GM12875 (cell line): ENCODE measurements at regions not wholly inside any gene's neighbourhood (a gene's known extent, or its start where the extent isn't known, plus 50 kb on each side); places are given as distances from the start of the nearest gene placed in this dataset.

Source experiments
- H3K4me3 ChIP-seq: one replicate; pipeline ENCODE4 v1.5.1; 2011; ENCODE audit warnings: low read depth, low read length, control low read depth
- TF ChIP-seq, protein P1 (sequence below): IDR thresholded peaks from 2 replicates; pipeline ENCODE4 v1.5.1; 2011; ENCODE audit warnings: low read depth, mild to moderate bottlenecking, control low read depth, inconsistent platforms, low read length, moderate library complexity, borderline replicate concordance; ENCODE audit not compliant: insufficient read depth

DNA sequence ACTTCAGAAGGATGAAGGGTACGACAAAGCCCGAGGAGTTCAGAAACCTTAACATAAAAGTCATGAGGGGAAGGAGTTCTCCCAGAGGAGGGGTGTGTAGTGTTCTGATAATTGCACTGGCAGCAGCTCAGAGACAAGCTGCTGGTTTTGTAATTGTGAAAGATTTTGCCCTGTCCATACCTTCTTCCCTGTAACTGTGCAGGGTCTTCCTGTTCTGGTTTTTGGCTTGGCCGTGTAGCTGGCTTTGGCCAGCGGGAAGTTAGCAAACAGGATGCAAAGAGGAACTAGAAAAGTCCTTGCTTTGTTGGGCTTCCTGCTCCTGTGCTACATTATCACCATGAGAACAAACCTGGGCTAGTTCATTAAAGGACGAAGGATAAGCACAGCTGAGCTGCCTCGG lies 160.8 kb downstream of the LPIN1 start:
- H3K4me3 ChIP-seq = no peak overlapping the region
- TF ChIP-seq, protein P1, sequence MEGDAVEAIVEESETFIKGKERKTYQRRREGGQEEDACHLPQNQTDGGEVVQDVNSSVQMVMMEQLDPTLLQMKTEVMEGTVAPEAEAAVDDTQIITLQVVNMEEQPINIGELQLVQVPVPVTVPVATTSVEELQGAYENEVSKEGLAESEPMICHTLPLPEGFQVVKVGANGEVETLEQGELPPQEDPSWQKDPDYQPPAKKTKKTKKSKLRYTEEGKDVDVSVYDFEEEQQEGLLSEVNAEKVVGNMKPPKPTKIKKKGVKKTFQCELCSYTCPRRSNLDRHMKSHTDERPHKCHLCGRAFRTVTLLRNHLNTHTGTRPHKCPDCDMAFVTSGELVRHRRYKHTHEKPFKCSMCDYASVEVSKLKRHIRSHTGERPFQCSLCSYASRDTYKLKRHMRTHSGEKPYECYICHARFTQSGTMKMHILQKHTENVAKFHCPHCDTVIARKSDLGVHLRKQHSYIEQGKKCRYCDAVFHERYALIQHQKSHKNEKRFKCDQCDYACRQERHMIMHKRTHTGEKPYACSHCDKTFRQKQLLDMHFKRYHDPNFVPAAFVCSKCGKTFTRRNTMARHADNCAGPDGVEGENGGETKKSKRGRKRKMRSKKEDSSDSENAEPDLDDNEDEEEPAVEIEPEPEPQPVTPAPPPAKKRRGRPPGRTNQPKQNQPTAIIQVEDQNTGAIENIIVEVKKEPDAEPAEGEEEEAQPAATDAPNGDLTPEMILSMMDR = no peak

- H3K4me3 ChIP-seq = no peak overlapping the region
- TF ChIP-seq, protein P1 = no peak
These were observed 164.5 kb downstream of the LPIN1 start for GRCh38 chr2:11910971-11911370.

DNA sequence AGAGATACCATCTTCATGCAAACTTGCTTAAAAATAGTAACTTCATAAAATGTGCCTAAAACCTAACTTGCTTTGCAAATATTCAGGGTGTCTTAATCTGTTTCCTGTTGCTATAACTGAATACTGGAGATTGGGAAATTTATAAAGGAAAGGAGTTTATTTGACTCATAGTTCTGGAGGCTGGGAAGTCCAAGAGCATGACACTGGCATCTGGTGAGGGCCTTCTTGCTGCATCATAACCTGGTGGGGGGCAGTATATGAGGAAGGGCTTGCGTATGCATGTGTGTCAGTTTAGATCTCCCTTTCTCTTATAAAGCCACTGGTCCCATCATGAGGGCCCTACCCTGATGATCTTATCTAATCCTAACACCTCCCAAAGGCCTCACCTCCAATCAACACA lies 166.5 kb downstream of the LPIN1 start:
- H3K4me3 ChIP-seq = no peak overlapping the region
- TF ChIP-seq, protein P1 = no peak

DNA sequence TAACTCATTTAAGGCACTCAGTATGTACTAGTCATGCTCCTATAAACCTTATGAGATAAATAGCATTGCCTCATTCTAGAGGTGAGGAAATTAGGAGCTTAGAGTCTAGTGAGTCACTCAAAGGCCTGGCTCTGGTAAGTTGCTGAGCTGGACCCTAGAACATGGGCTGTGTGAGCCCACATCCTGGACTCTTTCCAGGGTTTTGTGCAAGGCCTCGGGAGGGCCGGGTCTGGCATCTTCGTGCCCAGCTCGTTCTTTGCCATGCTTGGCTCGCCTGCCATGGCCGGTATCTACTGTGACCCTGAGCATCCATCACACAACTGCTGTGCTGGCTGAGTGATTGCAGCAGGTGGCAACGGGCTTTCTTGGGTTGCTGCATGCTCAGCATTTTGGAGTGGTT lies 168.0 kb downstream of the LPIN1 start:
- no peak overlapping the region for H3K4me3 ChIP-seq
- TF ChIP-seq, protein P1 = no peak

DNA sequence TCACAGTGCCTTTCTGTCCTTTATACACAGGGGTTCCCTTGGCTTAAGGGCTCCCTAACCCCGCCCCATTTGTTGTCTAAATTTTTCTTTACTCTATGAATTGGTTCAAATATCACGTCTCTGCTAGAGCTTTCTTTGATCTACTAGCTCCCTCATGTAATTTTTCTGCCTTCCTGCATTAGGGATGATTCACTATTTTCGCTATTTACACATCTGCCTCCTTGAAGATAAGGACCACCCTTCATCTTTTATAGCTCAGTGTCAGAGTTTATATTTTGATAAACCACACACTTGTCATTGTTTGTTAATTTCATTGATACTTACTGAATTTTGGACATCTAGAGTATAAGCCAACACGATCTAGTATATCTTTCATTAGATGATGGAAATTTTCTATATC lies 169.2 kb downstream of the LPIN1 start:
- no peak overlapping the region for H3K4me3 ChIP-seq
- TF ChIP-seq, protein P1 = no peak

DNA sequence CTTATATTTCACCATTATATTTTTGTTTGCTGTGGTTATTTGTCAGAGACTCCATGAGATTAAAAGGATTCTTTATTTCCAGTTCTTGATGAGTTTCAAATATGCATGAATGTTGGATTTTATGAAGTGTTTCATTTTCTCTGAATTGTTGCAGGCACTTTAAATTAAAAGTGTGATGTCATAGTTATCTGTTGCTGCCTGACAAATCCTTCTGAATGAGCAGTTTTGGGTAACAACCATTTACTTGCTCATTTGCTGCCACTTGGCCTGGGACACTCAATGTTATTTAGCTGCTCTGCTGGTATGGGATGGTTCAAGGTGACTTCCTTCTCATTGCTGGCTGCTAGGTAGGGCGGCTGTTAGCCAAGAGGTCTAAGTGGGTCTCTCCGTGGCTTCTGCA lies 173.5 kb downstream of the LPIN1 start:
- TF ChIP-seq, protein P1 = no peak
- H3K4me3 ChIP-seq = no peak overlapping the region

- TF ChIP-seq, protein P1 = no peak
- no peak overlapping the region for H3K4me3 ChIP-seq
These were observed 174.7 kb downstream of the LPIN1 start for GRCh38 chr2:11920993-11921583.
